HG03095 (cell line): ENCODE measurements at regions not wholly inside any gene's neighbourhood (a gene's known extent, or its start where the extent isn't known, plus 50 kb on each side); places are given as distances from the start of the nearest gene placed in this dataset.

Source experiments
- ATAC-seq: cut with Tn5 transposase; IDR thresholded peaks from one replicate; pipeline ENCODE4 v1.9.1; 2021; ENCODE audit warnings: moderate library complexity; ENCODE audit not compliant: unreplicated experiment

- no peak for ATAC-seq
Measured at GRCh38 chr3:44015170-44015569, 226.5 kb upstream of the TOPAZ1 start.

GRCh38 chr3:44016818-44017217 lies 224.9 kb upstream of the TOPAZ1 start:
- no peak for ATAC-seq

GRCh38 chr3:44018926-44019325 lies 222.8 kb upstream of the TOPAZ1 start:
- ATAC-seq = no peak

- no peak for ATAC-seq
Measured at GRCh38 chr3:44019736-44020135, 221.9 kb upstream of the TOPAZ1 start.

- no peak for ATAC-seq
Measured at GRCh38 chr3:44020143-44020542, 221.5 kb upstream of the TOPAZ1 start.

GRCh38 chr3:44021651-44022594 lies 219.8 kb upstream of the TOPAZ1 start:
- ATAC-seq = no peak

DNA sequence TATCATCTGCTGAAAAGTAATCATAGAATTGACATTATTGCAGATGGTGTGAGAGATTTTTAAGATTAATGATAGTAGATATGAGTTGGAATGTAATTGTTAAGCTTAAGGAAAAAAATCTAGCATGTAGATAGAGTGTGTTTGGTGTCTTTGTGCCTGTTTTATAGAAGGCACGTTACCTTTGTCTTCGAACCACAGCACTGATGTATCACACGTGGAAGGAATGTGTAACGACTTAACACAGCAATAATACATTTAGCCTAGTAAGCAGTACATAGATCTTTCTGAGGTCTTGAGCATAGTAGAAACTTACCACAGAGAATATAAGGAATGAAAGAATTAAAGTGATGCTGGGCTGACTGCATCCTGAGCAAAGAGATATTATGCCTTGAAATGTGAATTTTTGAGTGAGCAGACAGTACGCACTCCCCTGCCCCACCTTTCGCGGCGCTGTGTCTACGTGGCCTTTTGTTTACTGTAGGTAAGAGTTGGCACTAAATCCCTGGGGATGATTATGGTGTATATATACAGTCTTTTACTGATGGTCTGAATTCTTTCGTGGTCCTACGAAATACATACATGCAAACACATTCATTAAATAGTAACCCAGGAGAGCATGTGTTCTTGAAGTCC lies 217.6 kb upstream of the TOPAZ1 start:
- ATAC-seq = no peak

GRCh38 chr3:44026220-44026865 lies 215.3 kb upstream of the TOPAZ1 start:
- no peak for ATAC-seq

- no peak for ATAC-seq
Measured at GRCh38 chr3:44029100-44029499, 212.6 kb upstream of the TOPAZ1 start.

DNA sequence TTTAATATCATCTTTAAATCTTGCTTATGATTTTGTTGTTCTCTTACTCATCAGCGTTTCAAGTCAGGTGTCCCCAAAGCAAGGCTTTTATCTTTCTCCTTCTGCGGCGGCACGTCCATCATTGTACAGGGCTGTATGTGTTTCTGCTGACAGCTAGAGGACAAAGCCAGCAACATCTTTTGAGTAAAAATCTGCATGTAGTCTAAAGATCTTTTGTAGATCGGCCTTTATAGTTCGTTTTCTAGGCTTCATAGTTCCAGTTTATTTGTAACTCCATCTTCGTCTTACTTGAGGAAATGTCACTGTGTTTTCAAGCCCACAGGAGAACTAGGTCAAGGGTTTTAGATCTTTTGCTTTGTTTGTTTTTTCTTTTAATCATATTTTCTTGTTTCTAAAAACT lies 211.4 kb upstream of the TOPAZ1 start:
- no peak for ATAC-seq

DNA sequence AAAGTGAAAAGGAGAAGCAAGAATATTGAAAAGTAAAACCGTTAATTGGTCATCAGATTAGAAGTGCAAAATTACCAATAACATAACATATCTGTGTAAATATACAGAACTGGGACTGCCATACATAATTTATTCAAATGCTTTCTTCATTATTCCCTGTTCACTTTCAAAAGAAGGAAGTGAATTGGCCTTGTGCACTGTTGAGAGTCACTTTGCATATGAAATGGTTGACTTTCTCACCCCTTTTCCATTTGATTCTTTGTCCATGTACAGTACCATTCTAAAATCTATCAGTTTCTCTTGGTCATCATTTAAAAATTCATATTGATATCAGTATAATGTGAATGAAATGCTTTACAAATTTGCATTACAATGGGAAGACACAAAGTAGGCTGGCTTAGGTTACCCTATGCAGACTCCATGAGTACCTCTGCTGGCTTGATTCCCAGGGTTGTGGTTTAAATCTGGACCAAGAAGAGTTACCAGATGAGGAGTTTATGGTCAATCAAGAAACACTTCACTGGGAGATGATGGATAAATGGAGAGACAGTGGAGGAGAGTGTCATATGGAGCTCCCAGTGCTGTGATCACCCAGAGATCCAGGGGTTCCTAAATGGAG lies 210.9 kb upstream of the TOPAZ1 start:
- ATAC-seq = no peak

DNA sequence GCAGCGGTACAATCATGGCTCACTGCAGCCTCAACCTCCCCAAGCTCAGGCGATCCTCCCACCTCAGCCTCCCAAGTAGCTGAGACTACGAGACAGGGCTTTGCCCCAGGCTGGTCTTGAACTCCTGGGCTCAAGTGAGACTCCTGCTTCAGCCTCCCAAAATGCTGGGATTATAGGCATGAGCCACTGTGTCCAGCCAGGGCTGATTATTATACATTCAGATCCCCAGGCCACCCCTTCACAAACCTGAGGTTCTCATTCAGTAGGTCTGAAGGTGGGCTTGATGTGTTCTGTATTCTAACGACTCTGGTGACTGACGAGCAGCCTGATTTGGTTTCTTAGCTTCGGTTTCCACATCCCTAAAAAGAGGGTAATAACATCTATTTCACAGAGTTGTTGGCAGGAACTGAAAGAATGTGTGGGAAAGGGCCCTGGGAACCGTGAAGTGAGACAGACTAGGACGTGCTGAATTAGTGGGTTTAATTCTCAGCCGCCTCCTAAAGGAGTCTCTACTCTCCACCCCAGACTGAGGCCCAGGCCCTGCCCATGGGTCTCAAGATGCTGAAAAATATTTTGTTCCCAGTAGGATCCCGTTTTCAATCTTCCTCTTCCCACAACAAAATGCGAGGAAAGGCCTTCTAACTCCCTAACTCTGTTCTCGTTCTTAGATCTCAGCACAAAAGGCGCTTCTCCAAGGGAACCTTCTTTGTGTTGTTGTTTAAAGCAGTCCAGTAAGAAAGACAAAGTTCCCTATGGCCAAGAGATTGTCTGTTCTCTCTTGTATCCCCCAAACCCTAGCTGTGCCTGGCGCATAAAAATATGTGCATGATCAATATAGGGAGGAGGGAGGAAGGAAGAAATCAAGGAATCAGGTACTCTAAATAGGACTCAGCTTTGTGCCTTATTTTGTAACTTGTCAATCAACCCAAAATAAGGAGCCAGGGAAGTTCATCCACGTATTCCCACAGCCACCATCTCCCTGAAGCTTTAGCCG lies 210.0 kb upstream of the TOPAZ1 start:
- peak; percentile 40 for ATAC-seq

- no peak for ATAC-seq
Measured at GRCh38 chr3:44032487-44032886, 209.2 kb upstream of the TOPAZ1 start.

GRCh38 chr3:44033123-44033522 lies 208.6 kb upstream of the TOPAZ1 start:
- no peak for ATAC-seq

GRCh38 chr3:44036850-44037249 lies 204.8 kb upstream of the TOPAZ1 start:
- ATAC-seq = no peak

DNA sequence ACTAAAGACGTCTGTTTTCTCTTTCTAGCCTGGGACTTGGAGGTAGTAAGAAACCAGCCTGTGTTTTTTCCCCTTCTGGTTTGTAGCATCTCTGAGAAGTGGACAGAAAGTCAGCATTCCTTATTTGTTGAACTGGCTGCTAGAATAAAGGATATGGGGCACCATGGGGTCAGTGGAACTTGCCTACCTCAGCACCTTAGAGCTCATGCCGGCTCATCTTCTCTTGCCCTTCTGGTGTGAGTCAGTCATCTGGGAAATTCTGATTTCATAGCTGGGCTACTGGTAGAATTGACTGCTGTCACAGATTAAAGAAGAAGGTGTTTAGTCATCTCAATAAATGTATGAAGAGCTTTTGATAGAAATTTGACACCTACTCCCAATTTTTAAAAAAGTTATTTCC lies 202.7 kb upstream of the TOPAZ1 start:
- ATAC-seq = no peak

DNA sequence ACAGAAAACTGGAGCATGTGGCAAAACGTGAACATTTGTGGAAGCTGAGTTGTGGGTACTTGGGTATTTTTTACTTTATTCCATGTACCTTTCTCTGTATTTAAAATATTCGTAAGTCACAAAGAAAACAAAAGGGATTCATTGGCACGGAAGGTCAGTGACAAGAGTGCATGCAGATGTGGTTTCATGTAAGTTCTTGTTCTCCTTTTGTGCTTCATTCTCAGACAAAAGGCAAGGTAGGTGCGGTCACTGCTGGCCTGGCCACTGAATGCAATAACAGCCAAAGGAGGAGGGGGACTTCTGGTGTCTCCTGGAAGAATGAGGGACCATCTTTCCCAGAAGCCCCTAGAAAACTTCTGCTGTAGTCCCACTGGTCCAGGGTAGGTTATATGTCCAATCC lies 200.0 kb upstream of the TOPAZ1 start:
- no peak for ATAC-seq

- ATAC-seq = no peak
Measured at GRCh38 chr3:44042772-44043171, 198.9 kb upstream of the TOPAZ1 start.

- peak; percentile 83 for ATAC-seq
Measured at GRCh38 chr3:44045476-44046275, 196.0 kb upstream of the TOPAZ1 start.
